Kasumi-1 (cell line): ENCODE measurements at regions not wholly inside any gene's neighbourhood (a gene's known extent, or its start where the extent isn't known, plus 50 kb on each side); places are given as distances from the start of the nearest gene placed in this dataset.
"Not testable (repeated sequence)": the region's sequence is repeated elsewhere in the genome, so short reads cannot be mapped to it uniquely, and the experiment has no call there.

Experiments
- DNase-seq, 2 experiments: peaks; one replicate each; lab custom pipeline; 2025; lab: John Stamatoyannopoulos, UW

DNA sequence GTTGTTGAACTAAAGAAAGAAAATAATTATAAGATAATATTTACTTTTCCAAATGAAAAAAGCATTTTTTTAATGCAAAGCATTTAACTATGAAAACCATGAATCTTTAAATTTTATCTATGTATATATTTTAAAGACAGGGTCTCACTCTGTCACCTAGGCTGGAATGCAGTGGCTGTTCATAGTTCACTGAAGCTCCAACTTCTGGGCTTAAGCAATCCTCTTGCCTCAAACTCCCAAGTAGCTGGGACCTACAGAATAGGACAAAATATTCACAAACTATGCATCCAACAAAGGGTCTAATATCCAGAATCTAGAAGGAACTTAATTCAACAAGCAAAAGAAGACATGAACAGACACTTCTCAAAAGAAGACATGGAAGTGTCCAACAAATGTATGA lies 55.9 kb upstream of the ALB start:
- no peak for DNase-seq

- DNase-seq: no peak
These were observed 56.6 kb upstream of the ALB start for GRCh38 chr4:73347497-73347896.

GRCh38 chr4:73345399-73345975 lies 58.6 kb upstream of the ALB start:
- DNase-seq: no peak

GRCh38 chr4:73344106-73344505 lies 60.0 kb upstream of the ALB start:
- no peak for DNase-seq

- DNase-seq: no peak
These were observed 60.7 kb upstream of the ALB start for GRCh38 chr4:73343432-73343831.

GRCh38 chr4:73341454-73341853 lies 62.6 kb upstream of the ALB start:
- peak; percentile 35 to 52 for DNase-seq

- DNase-seq: no peak
These were observed 63.2 kb upstream of the ALB start for GRCh38 chr4:73340917-73341316.

DNA sequence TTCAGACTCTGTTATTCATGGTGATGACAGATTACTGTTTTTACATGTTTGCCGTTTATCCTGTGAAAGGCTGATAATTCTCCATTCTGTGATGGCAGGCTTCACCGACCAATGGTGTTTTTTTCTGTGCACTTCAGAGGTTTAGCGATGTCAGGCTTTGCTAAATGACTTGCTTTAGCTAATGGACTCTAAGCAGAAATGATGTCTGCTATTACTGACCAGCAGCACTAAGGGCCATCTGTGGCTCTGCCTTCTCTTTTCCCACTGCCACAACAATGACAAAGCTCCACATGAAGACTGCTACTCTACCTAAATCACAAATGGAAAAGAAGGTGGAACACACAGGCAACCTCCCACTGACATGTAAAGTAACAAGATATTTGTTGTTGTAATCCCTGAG lies 68.4 kb upstream of the ALB start:
- no peak for DNase-seq

DNA sequence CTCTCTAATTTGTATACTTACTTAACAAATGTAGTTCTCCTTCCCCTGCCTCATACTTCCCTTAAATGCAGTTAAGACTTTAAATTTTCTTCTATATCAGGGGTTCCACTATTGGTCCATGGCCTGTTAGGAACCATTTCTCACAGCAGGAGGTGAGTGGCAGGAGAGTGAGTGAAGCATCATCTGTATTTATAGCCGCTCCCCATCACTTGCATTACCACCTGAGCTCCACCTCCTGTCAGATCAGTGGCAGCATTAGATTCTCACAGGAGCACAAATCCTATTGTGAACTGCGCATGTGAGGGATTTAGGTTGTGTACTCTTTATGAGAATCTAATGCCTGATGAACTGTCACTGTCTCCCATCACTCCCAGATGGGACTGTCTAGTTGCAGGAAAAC lies 72.1 kb upstream of the ALB start:
- not testable (repeated sequence) for DNase-seq

GRCh38 chr4:73329300-73329699 lies 70.7 kb upstream of the ANKRD17 start:
- DNase-seq: no peak

GRCh38 chr4:73325776-73326175 lies 67.2 kb upstream of the ANKRD17 start:
- DNase-seq: not testable (repeated sequence)

DNA sequence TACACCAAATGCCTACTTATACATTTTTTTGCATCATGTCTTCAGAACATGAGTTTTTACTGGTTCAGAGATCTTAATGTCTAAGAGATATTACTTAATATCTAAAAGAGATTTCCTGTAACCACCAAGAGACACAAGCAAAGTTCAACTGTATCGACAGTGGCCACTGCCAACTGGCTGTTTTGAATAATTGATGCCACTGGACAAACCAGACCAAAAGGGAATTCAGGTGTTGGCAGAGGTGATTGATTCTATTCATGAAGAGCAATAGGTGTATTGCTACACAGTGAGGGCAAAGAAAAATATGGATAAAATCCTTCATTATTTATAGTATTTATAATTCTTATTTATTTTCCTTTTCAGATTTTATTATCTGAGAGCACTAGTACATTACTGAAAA lies 58.5 kb upstream of the ANKRD17 start:
- DNase-seq: no peak

- peak; percentile 56 to 65 for DNase-seq
These were observed 56.5 kb upstream of the ANKRD17 start for GRCh38 chr4:73315091-73315490.

GRCh38 chr4:73312967-73313366 lies 54.4 kb upstream of the ANKRD17 start:
- DNase-seq: no peak

- peak; percentile 40 to 62 for DNase-seq
These were observed 52.8 kb upstream of the ANKRD17 start for GRCh38 chr4:73311428-73311827.

GRCh38 chr4:73309211-73309610 lies 50.6 kb upstream of the ANKRD17 start:
- DNase-seq: no peak
